GM12892 (cell line): ENCODE measurements at regions not wholly inside any gene's neighbourhood (a gene's known extent, or its start where the extent isn't known, plus 50 kb on each side); places are given as distances from the start of the nearest gene placed in this dataset.

ENCODE experiments used
- POLR2A ChIP-seq: IDR thresholded peaks from 2 replicates; pipeline ENCODE4 v1.6.1; 2011; ENCODE audit warnings: low read depth, low read length, control low read depth
- POLR2AphosphoS5 ChIP-seq: IDR thresholded peaks from 2 replicates; pipeline ENCODE4 v1.6.1; 2011; ENCODE audit warnings: low read depth, low read length, control low read depth
- TAF1 ChIP-seq: IDR thresholded peaks from 2 replicates; pipeline ENCODE4 v1.6.1; 2011; ENCODE audit warnings: low read depth, mild to moderate bottlenecking, control low read depth, low read length, borderline replicate concordance

GRCh38 chr7:32161708-32162107, 91.5 kb upstream of the PDE1C start:
- TF ChIP-seq TAF1 = no peak
- TF ChIP-seq POLR2A = no peak
- TF ChIP-seq POLR2AphosphoS5 = no peak
